HUES48 (cell line): ENCODE measurements at regions not wholly inside any gene's neighbourhood (a gene's known extent, or its start where the extent isn't known, plus 50 kb on each side); places are given as distances from the start of the nearest gene placed in this dataset.

Source experiments
- H3K27ac ChIP-seq: one replicate; pipeline ENCODE4 v1.7.0; 2013; ENCODE audit warnings: low read depth, low read length, inconsistent platforms
- H3K27me3 ChIP-seq: 2 replicates; pipeline ENCODE4 v1.6.1; 2013; ENCODE audit warnings: mild to moderate bottlenecking, low read length; ENCODE audit not compliant: control insufficient read depth, insufficient read depth
- H3K36me3 ChIP-seq: 2 replicates; pipeline ENCODE4 v1.6.1; 2013; ENCODE audit warnings: low read length; ENCODE audit not compliant: control insufficient read depth, insufficient read depth
- H3K4me1 ChIP-seq: 2 replicates; pipeline ENCODE4 v1.6.1; 2013; ENCODE audit warnings: mild to moderate bottlenecking, low read length; ENCODE audit not compliant: control insufficient read depth, insufficient read depth
- H3K4me3 ChIP-seq: 2 replicates; pipeline ENCODE4 v1.5.1; 2013; ENCODE audit warnings: mild to moderate bottlenecking, low read depth, low read length
- H3K9ac ChIP-seq: 2 replicates; pipeline ENCODE4 v1.6.1; 2013; ENCODE audit warnings: mild to moderate bottlenecking, low read depth, low read length, moderate library complexity
- H3K9me3 ChIP-seq: 2 replicates; pipeline ENCODE4 v1.6.1; 2013; ENCODE audit warnings: low read length; ENCODE audit not compliant: control insufficient read depth, insufficient read depth

- no peaks in the 10 kb centered on the region for H3K36me3 ChIP-seq
- no peaks in the 10 kb centered on the region for H3K4me1 ChIP-seq
- H3K4me3 ChIP-seq, result no peak overlapping the region
- no peaks in the 10 kb centered on the region for H3K27me3 ChIP-seq
- no peaks in the 10 kb centered on the region for H3K9me3 ChIP-seq
- H3K27ac ChIP-seq, result no peak overlapping the region
- no peak overlapping the region for H3K9ac ChIP-seq
Measured at GRCh38 chr10:47144525-47144924, 155.5 kb upstream of the GDF10 start.

- Histone ChIP-seq H3K9me3 (no peaks in the 10 kb centered on the region), H3K36me3 (no peaks in the 10 kb centered on the region), H3K27me3 (no peaks in the 10 kb centered on the region), H3K4me3 (no peak overlapping the region), H3K9ac (no peak overlapping the region), H3K27ac (no peak overlapping the region), H3K4me1 (no peaks in the 10 kb centered on the region)
Measured at GRCh38 chr10:47145290-47145934, 154.6 kb upstream of the GDF10 start.

- Histone ChIP-seq H3K9ac (no peak overlapping the region), H3K9me3 (no peaks in the 10 kb centered on the region), H3K36me3 (no peaks in the 10 kb centered on the region), H3K4me3 (no peak overlapping the region), H3K27ac (no peak overlapping the region), H3K27me3 (no peaks in the 10 kb centered on the region), H3K4me1 (no peaks in the 10 kb centered on the region)
Measured at GRCh38 chr10:47146572-47146971, 153.4 kb upstream of the GDF10 start.

DNA sequence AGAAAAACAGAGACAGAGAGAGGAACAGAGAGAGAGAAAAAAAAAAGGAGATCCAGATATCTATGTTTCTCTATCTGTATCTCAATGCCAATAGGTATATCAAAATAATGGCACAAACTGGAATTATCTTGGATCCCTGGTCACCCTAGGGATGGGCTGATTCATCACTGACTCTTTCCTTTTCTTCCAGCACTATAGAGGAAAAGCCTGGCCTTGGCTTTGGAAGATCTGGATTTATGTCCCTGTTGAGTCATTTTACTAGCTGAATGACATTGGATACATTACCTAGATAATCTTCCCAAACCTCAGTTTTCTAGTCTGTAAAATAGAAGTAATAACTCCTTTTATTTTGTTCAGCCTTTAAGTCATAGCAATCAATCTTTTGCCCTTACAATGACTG, 152.8 kb upstream of the GDF10 start:
- no peaks in the 10 kb centered on the region for H3K27me3 ChIP-seq
- no peaks in the 10 kb centered on the region for H3K4me1 ChIP-seq
- H3K4me3 ChIP-seq, result no peak overlapping the region
- H3K27ac ChIP-seq, result no peak overlapping the region
- H3K9me3 ChIP-seq, result no peaks in the 10 kb centered on the region
- H3K9ac ChIP-seq, result no peak overlapping the region
- no peaks in the 10 kb centered on the region for H3K36me3 ChIP-seq

DNA sequence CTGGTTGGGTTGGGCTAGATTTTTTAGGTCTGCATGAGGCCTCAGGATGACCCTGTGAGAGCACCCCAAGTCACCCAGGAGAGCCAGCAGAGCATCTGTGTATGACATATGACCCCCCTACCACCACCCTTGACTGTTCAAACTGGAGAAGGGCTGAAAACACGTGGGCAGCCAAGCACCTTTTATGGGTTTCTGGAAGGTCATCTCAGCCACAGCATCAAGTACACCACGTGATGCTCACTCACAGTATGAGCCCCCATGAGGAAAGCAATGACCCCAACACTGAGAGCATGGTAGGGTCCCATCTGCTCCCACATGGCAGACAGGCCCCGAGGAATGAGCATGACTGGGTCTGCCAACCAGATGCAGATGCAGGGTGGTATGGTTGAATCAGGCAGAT, 149.4 kb upstream of the GDF10 start:
- Histone ChIP-seq H3K36me3 (no peaks in the 10 kb centered on the region), H3K4me3 (no peak overlapping the region), H3K9ac (no peak overlapping the region), H3K9me3 (peaks cover 6% of the 10 kb centered on the region; the same call in 1 of the 2 replicates), H3K27me3 (no peaks in the 10 kb centered on the region), H3K4me1 (no peaks in the 10 kb centered on the region), H3K27ac (no peak overlapping the region)

GRCh38 chr10:47151920-47152319, 148.1 kb upstream of the GDF10 start:
- H3K4me1 ChIP-seq, result no peaks in the 10 kb centered on the region
- H3K27ac ChIP-seq, result no peak overlapping the region
- no peak overlapping the region for H3K9ac ChIP-seq
- no peaks in the 10 kb centered on the region for H3K27me3 ChIP-seq
- H3K4me3 ChIP-seq, result no peak overlapping the region
- H3K36me3 ChIP-seq, result no peaks in the 10 kb centered on the region
- H3K9me3 ChIP-seq, result peaks cover 6% of the 10 kb centered on the region; the same call in 1 of the 2 replicates

DNA sequence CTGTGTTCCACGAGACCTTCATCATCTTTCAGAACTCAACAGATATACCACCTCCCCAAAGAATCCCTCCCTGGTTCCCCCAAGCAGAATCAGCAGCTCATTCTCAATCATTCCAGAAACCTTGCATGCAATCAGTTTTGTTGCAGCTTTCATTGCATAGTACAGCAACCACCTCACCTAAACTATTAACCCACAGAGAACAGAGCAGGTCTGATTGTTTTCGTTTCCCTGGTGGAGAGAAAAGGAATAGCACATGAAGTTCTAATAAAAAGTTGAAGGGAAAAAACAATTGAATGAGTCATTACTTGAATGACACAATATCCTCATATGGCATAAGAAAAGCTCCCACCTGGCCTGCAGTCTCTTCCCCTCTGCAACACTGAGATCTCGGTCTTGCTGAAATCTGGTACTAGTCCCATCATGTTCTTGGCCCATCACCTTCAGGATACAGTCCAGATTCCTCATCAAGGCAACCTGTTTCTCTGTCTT, 147.1 kb upstream of the GDF10 start:
- H3K27ac ChIP-seq, result no peak overlapping the region
- no peaks in the 10 kb centered on the region for H3K4me1 ChIP-seq
- H3K9ac ChIP-seq, result no peak overlapping the region
- no peaks in the 10 kb centered on the region for H3K27me3 ChIP-seq
- H3K9me3 ChIP-seq, result peaks cover 6% of the 10 kb centered on the region; the same call in 1 of the 2 replicates
- no peaks in the 10 kb centered on the region for H3K36me3 ChIP-seq
- H3K4me3 ChIP-seq, result no peak overlapping the region

- Histone ChIP-seq H3K9ac (no peak overlapping the region), H3K36me3 (no peaks in the 10 kb centered on the region), H3K9me3 (peaks cover 6% of the 10 kb centered on the region; the same call in 1 of the 2 replicates), H3K27ac (no peak overlapping the region), H3K4me1 (no peaks in the 10 kb centered on the region), H3K27me3 (no peaks in the 10 kb centered on the region), H3K4me3 (no peak overlapping the region)
Measured at GRCh38 chr10:47154762-47155161, 145.2 kb upstream of the GDF10 start.

GRCh38 chr10:47156873-47157272, 143.1 kb upstream of the GDF10 start:
- no peaks in the 10 kb centered on the region for H3K27me3 ChIP-seq
- no peak overlapping the region for H3K9ac ChIP-seq
- H3K9me3 ChIP-seq, result peaks cover 6% of the 10 kb centered on the region; the same call in 1 of the 2 replicates
- H3K27ac ChIP-seq, result no peak overlapping the region
- no peaks in the 10 kb centered on the region for H3K36me3 ChIP-seq
- H3K4me1 ChIP-seq, result no peaks in the 10 kb centered on the region
- no peak overlapping the region for H3K4me3 ChIP-seq

GRCh38 chr10:47158116-47159071, 141.6 kb upstream of the GDF10 start:
- Histone ChIP-seq H3K27me3 (no peaks in the 10 kb centered on the region), H3K4me1 (no peaks in the 10 kb centered on the region), H3K4me3 (no peak overlapping the region), H3K9me3 (peaks cover 6% of the 10 kb centered on the region; the same call in 1 of the 2 replicates), H3K9ac (no peak overlapping the region), H3K27ac (no peak overlapping the region), H3K36me3 (no peaks in the 10 kb centered on the region)
